Mammary epithelial cell (primary cell): ENCODE measurements at regions not wholly inside any gene's neighbourhood (a gene's known extent, or its start where the extent isn't known, plus 50 kb on each side); places are given as distances from the start of the nearest gene placed in this dataset.

Experiments
- EZH2 ChIP-seq: IDR thresholded peaks from 2 replicates; pipeline ENCODE4 v1.6.1; 2012; ENCODE audit warnings: low read length, inconsistent platforms, borderline replicate concordance
- TF ChIP-seq, protein P1 (sequence below), 2 donors: IDR thresholded peaks in 1 of 2; conservative IDR thresholded peaks in 1 of 2; 2 replicates each; pipeline ENCODE4 v1.5.1; 2011 to 2012; ENCODE audit warnings: inconsistent platforms in 2 of 2, low read length in 2 of 2, mild to moderate bottlenecking in 2 of 2, control low read depth in 1 of 2, low read depth in 1 of 2; ENCODE audit not compliant: insufficient read depth in 1 of 2; ENCODE audit errors: extremely low read depth in 1 of 2

DNA sequence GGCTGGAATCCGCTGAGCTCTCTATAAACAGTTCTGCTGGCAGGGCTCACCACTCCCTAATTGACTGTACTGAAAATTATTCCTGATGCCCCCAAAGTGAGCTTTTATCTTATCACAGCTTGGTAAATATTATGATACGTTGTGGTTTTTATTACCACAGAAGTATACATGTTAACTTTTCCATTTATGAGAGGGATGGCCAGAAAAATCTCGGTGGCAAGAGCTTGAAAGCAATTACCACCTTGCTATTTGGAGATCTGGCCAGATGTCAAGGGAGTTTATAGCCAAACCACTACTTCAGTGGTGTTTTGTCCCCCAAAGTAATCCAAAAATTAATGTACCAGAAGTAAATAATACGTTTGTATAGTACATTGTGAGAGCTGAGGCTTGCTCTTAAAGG, 75.4 kb upstream of the RCN1 start:
- TF ChIP-seq, protein P1, sequence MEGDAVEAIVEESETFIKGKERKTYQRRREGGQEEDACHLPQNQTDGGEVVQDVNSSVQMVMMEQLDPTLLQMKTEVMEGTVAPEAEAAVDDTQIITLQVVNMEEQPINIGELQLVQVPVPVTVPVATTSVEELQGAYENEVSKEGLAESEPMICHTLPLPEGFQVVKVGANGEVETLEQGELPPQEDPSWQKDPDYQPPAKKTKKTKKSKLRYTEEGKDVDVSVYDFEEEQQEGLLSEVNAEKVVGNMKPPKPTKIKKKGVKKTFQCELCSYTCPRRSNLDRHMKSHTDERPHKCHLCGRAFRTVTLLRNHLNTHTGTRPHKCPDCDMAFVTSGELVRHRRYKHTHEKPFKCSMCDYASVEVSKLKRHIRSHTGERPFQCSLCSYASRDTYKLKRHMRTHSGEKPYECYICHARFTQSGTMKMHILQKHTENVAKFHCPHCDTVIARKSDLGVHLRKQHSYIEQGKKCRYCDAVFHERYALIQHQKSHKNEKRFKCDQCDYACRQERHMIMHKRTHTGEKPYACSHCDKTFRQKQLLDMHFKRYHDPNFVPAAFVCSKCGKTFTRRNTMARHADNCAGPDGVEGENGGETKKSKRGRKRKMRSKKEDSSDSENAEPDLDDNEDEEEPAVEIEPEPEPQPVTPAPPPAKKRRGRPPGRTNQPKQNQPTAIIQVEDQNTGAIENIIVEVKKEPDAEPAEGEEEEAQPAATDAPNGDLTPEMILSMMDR (conservative IDR thresholded peaks at IDR 0.05 in 1 of 2, IDR thresholded peaks at IDR 0.05 in 1 of 2; ENCODE audit: extremely low read depth in 1 of 2, insufficient read depth in 1 of 2, low read depth in 1 of 2, low read length in 2 of 2) = no peak
- TF ChIP-seq EZH2 = no peak
